ENCODE measurements at regions not wholly inside any gene's neighbourhood (a gene's known extent, or its start where the extent isn't known, plus 50 kb on each side); places are given as distances from the start of the nearest gene placed in this dataset.
A peak's percentile ranks its signal among the peaks of the same experiment; 100 is the strongest.

DNA sequence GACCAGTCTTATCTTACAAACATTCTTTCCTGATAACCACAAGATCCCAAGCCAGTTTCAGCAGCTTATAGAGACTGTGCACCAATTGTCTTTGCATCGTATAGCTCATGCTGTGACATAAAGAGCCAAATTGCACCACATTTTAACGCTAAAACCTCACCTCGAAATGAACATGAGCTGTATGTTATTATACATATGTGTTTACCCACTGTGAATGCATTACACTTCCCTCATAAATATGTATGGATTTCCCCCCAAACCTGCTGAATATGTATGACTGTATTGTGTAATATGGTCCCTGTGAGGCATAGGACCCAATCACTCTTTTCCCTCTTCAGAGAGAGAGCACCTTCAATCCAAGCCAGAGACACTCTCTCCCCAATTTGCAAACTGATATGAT is 692.4 kb downstream of the NLGN4X start:
- DNase-seq (ENCODE audit: low spot score) = peak; percentile 1

DNA sequence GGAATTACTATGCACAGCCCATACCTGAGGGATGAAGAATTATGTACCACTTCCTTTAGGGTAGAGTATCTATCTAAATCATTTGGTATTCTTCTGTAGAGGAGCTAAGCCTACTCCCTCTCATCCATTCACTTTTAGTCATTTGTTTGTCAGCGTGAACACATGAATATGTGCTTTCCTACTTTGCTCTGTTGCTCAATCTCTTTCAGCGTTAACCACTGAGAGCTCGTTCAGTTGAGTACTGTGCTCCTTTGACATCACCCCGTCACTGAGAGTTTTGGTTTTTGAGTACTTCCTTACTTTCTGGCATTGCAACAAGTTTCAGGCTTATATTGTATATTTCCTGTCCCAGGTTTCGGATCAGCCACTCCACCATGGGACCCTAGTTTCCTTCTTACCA is 700.6 kb downstream of the NLGN4X start:
- DNase-seq (ENCODE audit: low spot score) = no peak

DNA sequence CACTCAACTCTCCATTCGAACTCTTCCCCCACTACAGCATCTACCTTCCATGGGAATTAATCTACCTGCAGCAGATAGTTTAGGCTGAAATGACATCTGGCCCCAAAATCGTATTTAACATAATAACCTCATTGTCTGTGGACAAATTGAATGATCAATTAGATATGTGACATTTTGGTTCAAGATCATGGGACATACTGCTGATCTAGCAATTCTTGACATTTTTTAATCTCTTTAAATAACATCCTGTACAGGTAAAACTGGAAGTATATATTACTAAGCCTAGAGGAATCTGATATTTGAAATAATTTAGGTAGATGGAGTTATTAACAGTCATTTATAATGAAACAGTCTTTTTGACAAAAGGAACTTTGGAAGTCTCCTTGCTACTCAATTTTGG is 702.5 kb downstream of the NLGN4X start:
- DNase-seq (ENCODE audit: low spot score) = no peak

DNA sequence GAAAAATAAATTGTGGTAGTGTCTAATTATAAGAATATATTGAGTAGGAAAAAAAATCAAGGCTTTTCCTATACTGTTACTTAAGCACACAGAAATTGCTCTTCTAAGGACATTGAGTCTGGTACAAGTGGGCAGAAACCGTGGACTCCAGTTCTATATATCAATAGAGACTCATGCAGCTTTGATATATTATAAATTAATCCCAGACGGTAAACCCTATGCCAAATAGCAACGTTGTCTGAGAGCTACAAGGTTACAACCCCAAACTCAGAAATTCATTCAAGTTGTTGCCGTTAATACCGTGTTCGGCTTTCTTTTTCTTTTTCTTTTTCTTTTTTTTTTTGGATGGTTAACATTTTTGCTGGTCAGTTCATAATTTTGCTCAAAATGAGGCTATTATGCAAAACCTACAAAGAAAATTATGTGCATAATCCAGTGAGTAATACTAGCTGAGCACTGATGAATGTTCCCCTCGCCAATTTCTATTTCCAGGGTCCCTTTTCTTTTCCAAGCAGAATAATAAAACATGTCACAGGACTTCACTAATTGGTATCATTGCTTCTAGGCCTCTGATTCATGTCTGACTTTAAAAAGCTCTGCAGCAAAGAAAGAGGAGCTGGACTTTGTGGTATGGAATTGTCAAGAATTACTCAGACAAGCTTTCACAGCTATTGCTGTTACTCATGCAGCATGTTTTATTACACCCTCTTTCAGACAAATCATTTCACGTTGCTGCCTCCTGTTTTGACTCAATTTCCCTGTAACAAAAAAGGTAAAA is 737.7 kb downstream of the NLGN4X start:
- DNase-seq (ENCODE audit: low spot score) = no peak

DNA sequence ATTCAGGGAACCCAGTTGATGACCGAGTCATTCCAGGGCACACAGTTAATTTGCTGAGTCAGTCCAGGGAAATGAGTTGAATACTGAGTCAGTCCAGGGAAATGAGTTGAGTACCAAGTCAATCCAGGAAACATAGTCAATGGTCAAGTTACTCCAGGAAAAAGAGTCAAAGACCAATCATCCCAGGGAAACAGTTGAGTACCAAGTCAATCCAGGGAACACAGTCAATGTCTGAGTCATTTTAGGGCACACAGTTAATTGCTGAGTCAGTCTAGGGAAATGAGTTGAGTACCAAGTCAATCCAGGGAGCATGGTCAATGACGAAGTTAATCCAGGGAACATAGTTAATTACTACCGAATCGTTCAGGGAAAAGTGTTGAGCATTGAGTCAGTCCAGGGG is 754.4 kb downstream of the NLGN4X start:
- DNase-seq (ENCODE audit: low spot score) = no peak

DNA sequence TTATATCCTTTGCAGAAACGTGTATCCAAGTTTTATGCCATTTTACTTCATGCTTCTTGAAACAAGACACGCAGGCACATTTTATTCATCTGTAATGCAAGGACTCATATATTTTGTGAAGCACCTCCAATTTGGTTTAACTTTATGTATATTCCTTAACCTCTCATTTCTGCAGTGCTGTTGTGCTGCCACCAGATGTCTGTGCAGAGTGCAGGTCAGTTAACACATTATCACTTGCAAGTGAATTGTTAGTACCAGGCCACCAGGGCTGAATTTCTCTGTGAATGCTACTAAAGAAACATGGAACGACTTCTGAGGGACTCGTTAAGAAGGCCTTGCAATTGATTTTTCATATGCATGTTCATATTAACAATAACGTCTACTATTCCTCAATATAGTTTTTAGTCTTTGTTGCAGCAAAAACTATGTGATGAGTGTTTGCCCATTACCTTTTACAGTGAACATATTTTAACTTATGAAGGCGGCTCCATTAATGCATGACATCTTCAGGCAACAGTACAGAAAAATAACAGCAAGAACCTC is 770.3 kb downstream of the NLGN4X start:
- no peak for DNase-seq (ENCODE audit: low spot score)

DNA sequence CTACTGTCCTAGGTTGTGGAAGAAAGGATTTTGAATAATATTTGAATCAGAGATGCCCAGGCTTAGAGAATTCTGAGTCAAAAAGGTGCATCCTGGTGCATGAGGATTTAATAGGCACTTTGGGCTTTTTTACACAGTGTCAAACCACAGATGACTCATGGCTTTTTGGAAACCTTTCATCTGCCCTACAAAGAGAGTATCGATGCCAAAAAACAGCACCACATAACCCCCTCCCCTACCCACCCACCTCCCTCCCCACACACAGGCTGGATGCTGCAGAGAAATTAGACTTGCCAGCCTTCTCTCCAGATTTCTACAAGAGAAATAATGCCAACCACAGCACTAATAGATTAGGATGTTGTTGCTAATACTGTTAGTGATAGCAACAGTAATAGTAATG is 779.3 kb downstream of the NLGN4X start:
- DNase-seq (ENCODE audit: low spot score) = no peak

DNA sequence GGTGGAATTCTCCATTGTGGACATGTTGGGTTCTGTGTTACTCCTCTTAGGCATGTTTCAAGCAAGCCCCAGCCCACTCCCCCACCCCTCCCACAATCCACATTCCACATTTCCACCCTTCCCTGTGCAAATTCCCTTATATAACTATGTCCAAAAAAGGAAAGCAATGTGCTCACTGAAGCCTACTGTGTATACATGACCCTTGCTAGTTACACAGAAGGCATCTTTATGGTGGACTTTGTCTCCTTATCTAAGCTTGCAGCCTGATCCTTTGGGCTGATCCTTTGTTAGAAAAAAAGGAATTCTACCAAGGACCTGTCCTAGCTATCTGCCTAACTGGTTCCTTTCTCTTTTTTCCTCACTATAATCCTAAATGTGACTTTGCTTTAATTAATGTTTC is 796.8 kb downstream of the NLGN4X start:
- no peak for DNase-seq (ENCODE audit: low spot score)

DNA sequence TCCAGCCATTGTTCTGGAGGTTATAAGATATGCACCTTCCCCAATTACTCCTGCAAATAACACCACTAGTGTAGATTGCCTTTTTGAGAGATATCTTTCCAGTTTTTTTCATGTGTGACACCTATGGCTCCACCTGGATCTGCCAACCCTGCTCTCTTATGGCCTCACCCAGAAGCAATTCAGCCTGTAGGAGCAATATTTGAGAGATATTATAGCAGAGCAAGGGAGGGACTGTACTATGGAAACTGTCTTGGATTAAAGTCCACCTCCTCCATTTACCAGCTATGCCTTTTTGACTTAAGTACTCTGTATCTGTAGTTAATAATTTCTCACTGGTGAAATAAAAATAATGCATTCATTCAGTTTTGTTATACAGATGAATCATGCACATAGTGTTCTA is 803.5 kb downstream of the NLGN4X start:
- DNase-seq (ENCODE audit: low spot score) = no peak

DNA sequence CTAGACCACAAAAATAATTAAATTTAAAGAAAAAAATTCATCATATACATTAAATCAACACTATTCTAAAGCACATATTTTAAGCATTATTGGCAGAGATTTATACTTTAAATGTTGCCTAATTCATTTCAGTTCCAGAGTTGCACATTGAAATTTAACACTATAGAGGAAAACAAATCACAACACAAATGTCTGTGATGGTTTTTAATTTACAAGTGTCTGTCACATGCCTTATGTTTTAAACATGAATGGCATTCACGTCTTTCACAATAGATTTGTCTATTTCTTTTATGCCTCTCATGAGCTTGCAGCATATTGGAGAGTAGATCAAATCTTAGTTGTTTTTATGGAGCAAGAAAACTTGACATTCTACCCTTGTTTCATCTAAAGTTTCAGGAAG is 811.3 kb downstream of the NLGN4X start:
- DNase-seq (ENCODE audit: low spot score) = no peak

DNA sequence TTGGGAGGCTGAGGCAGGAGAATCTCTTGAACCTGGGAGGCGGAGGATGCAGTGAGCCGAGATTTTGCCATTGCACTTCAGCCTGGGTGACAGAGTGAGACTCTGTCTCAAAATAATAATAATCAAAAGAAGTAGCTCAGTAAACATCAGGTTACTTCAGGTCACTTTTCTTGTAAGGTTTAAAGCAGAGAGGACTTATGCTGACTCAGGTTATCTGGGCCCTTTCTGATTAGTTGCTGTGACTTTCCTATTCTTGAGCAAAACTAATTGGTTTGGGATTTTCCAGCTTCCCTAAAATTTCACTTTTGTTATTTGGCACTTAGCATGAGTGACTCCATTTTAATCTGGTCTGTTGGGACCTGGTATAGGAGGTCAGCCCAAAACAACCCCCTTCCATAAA is 812.9 kb downstream of the NLGN4X start:
- DNase-seq (ENCODE audit: low spot score) = no peak

DNA sequence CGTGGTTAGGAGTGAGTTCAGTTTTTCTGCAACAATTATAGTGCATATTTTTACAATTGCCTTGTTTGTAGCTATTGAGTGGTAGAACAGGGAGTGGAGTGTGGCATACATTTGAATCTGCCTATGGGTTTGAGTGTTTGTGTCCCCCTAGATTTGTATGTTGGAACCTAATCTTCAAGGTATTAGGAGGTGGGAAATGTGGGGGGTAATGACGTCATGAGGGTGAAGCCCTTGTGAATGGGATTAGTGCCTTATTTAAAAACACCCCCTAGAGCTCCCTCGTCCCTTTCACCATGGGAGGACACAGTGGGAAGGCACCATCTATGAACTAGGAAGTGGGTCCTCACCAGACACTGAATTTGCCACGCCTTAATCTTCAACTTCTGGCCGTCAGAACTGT is 819.6 kb downstream of the NLGN4X start:
- DNase-seq (ENCODE audit: low spot score) = no peak

DNA sequence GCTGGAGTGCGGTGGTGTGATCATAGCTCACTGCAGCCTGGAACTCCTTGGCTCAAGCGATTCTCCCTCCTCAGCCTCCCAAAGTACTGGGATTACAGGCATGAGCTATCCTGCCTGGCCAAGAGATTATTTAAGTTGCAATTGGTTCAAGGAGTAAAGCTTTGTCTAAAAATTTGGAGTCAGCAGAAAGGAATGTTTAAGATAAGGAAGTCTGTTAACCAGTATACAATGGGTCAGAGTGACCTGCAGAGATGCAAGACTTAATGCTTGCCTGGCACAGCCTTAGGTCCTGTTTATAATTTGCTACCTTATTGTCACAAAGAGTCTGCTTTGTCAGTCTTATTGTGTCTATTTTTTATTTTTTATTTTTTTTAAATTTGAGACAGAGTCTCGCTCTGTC is 826.2 kb downstream of the NLGN4X start:
- DNase-seq (ENCODE audit: low spot score) = no peak

DNA sequence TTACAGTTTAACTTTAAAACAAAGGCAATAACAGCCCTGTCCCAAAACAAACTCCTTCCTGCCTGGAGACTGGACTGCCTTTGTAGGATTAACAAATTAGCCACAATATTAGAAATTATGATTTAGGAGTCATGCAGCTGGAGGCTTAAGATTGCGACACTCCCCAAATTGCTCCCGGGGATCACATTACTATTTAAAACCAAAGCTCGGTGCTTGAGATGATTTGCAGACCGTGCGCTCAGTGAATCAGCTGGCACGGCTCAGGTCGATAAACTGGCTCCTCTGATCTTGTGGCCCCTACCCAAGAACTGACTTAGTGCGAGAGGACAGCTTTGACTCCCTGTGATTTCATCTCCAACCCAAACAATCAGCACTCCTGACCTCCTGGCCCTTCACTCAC is 829.3 kb downstream of the NLGN4X start:
- DNase-seq (ENCODE audit: low spot score) = no peak

DNA sequence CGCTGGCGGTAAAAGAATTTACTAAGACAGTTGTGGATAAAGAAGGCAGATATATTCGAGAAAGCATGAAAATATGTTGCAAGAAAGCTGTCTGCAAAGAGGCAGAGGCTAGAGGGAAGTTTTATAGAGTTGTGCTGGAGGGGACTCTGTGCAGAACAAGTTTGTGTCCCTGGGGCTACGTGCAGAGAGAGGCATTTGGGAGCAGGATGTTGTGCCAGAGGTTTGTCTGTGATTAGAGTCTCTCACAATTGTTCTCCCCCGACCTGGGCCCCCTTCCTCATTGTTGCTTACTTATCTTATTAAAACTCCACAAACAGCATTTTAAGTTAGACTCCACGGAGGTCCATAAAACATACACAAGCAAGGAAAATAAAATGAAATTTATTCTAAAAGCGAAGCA is 831.3 kb downstream of the NLGN4X start:
- no peak for DNase-seq (ENCODE audit: low spot score)

DNA sequence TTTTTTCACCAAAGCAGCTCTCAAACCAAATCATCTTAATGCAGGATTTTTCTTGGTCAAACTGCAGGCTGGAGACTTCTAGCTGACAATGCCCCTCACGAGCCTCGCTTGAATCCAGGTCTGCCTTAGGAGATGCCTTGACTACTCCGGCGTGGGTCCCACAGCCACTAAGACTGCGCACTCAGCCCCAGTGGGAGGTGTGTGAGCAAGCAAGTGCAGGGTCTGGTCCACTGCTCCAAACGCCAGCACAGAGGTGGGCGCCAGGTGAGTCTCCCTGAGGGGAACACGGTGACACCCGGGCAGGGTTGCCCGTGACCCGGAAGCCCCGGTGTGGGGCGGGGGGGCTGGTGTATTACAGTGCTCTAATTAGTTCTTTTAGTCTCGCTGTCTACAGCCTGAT is 838.3 kb downstream of the NLGN4X start:
- no peak for DNase-seq (ENCODE audit: low spot score)

DNA sequence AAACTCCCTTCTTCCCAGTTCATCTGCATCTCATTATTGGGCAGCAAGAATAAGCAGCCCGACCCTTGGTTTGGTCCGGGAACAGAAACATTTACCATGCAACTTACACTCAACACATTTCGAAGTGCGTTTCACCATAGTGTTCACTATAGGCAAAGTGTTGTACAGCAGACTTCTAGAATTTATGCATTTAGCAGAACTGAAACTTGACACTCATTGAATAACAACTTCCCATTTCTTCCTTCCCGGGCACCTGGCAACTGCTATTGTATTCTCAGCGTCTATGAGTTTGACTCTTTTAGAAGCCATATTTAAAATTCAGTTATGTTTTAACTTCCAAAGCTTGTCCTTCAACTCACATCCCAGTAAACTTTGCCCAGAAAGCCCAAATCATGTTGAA is 840.6 kb downstream of the NLGN4X start:
- DNase-seq (ENCODE audit: low spot score) = peak; percentile 0

DNA sequence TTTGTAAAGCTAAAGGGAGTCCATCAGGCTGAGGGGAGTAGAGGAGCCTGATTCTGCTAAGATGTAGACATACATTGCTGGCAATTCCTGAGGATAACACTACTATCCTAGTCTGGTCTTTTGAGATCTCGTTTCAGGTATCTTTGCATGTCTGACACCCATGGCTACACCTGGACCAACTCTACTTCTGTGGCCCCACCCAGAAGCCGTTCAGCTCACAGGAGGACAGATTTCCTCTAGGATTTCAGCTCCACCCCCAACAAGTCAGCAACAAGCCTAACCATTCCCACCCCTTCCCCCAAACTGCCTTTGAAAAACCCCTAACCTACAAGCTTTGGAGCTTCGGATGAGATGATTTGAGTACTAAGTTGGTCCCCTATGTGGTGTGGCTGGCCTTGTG is 848.2 kb downstream of the NLGN4X start:
- DNase-seq (ENCODE audit: low spot score) = no peak

DNA sequence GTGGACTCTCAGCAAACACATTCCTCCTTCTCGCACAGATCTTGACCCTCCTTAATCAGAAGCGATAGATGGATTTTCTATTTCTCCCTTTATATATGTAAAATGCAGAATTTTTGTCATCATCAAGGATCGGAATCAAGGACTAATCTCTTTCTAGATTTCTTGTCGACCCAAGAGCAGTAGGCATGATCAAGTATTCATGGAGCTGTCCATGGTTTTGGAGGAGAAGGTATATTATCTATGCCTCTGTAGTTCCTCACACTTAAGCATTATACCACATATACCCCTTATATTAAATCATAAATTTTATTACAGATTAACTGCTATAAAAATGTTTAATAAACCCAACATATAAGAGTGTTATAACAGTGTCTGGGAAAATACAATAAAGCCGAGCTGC is 886.8 kb downstream of the NLGN4X start:
- no peak for DNase-seq (ENCODE audit: low spot score)

DNA sequence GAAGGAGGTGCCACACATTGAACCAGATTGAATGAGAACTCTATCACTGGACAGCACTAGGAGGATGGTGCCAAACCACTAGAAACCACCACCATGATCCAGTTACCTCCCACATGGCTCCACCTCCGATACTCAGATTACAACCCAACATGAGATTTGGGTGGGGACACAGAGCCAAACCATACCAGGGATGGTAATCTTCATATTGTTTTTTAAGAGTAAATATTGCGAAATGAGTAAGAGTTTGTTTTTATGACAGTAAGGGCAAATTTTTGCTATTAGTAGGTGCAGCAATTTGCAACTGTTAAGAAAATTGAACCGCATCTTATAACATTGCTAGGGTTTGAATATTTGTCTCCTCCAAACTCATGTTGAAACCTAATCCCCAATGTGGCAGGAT is 891.5 kb downstream of the NLGN4X start:
- DNase-seq (ENCODE audit: low spot score) = no peak

DNA sequence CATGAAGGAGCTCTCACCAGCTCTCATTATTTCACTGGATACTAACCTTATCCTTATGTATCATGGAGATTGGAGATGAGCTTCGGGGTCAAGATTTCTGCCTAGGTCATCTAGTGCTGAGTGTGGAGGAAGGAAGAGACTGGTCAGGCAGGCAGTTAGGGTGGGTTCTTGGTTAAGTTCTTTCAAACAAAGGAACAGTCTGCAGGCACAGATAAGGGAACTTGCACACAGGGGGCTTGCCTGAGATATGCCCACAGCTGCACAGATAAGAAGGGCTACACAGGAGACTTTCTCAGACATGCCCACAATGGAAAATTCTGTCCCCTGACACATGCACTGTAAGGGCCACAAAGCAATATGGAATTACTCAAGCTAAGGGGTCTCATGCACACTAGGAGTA is 904.1 kb downstream of the NLGN4X start:
- no peak for DNase-seq (ENCODE audit: low spot score)

DNA sequence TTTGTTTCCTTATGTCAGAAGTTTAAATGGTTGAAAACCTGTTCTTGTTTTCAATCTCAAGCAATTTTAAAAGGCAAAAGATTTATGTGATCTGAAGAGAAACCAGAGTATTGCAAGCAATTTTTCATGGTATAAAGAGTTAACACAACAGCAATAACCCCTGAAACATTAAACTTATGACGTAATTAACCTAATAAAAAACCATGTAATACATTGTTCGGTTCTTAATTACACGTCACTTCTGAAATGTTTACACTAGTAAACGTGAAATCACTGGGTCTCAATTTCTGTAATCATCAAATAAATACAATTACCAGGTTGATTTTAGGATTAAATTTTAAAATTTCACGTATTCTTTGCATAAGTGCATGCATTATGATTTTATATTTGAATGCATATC is 914.5 kb downstream of the NLGN4X start:
- no peak for DNase-seq (ENCODE audit: low spot score)

DNA sequence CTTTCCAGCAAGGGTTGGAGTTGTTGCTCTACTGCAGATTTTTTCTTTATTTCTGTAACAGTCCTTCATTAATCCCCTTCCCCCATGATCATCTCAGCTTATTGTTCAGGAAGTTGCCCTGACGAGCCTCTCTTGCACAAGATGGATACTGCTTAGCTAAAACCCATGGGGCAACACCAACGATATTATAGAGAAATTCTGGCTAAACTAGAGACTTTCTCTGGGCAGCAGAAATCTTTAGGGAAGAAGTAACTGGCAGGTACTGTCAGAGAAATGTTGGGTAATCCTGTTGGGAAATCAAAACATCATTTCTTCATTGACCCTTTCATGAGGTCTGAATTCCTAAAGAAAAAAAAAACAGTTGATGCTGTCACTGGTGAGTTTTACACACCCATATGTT is 921.3 kb downstream of the NLGN4X start:
- DNase-seq (ENCODE audit: low spot score) = no peak

DNA sequence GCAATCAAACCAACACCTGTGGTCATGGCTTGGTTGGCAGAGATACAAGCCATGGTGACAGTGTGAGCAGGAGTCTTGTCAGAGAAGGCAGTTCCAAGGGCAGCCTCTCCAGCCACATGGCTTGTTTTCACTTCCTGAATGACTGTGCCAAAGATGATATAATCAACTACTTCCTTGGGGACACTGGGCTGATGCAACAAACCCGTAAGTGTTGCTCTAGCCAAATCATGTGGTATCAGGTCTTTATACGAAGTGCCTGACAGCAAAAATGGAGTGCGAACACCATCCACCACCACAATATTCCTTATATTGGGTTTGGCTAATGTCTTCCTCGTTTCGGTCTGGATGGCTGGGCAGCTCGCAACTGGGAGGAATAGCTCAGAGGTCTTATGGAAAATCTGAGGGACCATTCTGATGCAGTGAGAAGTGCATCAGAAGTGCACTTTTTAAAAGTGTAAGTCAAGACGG is 922.0 kb downstream of the NLGN4X start:
- DNase-seq (ENCODE audit: low spot score) = no peak
